C1 segment of cervical spinal cord (tissue), 14 donors: ENCODE measurements at regions not wholly inside any gene's neighbourhood (a gene's known extent, or its start where the extent isn't known, plus 50 kb on each side); places are given as distances from the start of the nearest gene placed in this dataset.

Source experiments
- DNase-seq, 14 donors: peaks; one replicate each; lab custom pipeline; 2025; lab: John Stamatoyannopoulos, UW

DNA sequence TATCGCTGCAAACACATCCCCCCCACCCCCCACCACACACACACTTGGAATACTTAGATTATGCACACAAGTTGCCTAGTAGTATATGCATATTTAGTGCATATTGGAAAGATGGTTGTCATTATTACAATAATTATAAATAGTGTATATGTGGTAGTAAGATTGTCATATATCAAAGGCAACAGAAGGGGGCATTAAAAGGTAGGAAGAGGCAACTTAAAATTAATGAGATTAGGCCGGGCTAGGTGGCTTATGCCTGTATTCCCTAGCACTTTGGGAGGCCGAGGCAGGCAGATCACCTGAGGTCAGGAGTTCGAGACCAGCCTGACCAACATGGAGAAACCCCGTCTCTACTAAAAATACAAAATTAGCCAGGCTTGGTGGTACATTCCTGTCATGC is 52.1 kb downstream of the GSC start:
- DNase-seq, result no peak

DNA sequence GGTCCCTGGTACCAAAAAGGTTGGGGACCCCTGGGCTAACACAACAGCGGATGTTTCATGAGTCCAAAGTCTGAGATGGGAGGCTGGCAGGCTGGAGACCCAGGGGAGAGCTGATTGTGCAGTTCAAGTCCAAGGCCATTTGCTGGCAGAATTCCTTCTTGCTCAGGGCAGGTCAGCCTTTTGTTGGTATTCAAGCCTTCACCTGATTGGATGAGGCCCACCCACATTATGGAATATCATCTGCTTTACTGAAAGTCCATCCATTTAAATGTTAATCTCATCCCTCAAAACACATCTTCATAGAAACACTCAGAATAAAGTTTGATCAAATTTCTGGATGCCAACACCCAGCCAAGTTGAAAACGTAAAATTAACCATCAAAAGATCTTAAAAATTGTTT is 52.9 kb downstream of the GSC start:
- DNase-seq, result no peak

DNA sequence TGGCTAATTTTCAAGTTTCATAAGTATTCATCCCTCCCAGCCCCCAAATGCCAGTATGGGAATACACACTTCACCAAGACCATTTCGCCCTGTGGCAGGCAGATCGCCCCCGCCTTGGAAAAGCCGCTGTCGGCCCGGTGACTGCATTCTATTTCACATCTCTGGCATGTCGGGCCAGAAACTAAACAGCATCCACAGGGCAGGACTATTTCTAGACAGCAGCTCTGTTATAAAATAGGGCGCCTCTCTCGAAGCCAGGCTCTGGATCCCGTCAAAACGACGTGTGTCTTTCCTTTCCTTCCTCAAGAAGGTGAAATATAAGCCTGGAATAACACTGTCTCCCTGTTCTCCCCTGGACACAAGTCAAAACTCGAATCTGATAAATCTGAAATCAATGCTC is 56.8 kb downstream of the GSC start:
- DNase-seq, result no peak

DNA sequence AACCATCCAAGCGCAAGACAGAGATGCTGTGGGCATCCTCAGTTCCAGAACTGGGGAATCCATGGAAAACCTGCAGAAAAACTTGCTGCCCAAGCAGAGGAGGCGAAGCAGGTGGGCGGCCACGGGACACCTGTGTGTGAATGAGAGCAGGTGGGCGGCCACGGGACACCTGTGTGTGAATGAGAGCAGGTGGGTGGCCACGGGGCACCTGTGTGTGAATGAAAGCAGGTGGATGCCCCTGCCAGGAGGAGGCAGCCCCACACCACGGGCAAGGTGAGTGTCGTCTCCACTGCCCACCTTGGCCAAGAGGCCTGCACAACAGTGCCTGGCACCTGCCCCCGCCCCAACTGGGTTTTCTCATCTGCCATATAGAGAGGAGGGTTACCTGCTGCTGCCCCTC is 59.2 kb downstream of the GSC start:
- no peak for DNase-seq

DNA sequence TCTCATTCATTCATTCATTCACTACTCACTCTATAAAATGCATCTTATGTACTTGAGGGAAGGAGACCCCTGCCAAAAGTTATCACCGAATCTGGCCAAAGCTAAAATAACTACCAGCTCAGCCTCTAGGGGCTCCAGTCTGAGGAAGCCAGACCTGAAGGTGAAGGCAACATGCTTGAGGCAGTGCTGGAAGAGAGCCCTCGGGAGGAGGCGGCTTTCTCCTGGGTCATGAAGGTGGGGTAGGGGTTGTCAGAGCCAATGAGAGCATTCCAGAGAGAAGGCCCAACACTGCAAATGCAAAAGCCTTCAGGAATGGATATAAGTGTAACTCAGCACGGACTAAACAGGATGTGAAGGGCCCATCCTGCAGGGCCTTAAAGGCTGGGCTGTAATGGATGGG is 62.4 kb downstream of the GSC start:
- DNase-seq, result no peak

DNA sequence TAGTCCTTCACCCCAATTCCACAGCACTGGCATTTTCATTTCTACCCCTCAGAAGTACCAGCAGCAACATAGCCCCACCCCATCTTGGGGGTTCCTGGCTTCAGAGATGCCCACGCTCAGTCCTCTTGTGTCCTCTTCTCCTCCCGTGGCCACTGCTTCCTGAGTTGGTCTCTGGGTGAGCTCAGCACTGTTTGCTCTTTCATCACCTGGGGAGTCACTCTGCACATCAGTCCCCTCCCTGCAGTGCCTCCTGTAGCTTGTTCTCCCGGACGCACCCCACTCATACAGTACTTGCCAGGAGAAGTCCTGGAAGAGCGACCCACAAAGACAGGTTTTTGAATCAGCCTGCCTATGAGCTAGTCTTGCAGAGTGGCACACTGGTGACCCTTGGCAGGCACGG is 63.8 kb downstream of the GSC start:
- DNase-seq, result no peak

DNA sequence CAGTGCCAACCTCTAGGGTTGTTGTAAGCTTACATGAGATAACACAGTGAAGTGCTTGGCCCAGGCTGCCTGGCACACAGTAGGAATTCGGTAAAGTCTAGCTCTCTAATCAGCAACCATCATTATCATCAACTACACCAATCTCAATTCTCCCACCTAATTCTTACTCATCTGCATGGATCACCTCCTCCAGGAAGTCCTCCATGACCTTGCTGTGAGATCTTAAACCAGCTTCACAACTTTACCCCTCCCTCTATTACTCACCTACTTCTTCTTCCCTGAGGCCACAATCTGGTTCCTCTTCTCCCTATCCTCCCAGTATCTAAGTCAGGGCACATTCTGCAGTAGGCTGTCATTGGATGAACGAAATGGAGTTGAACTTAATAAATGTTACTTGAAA is 67.3 kb downstream of the GSC start:
- no peak for DNase-seq

DNA sequence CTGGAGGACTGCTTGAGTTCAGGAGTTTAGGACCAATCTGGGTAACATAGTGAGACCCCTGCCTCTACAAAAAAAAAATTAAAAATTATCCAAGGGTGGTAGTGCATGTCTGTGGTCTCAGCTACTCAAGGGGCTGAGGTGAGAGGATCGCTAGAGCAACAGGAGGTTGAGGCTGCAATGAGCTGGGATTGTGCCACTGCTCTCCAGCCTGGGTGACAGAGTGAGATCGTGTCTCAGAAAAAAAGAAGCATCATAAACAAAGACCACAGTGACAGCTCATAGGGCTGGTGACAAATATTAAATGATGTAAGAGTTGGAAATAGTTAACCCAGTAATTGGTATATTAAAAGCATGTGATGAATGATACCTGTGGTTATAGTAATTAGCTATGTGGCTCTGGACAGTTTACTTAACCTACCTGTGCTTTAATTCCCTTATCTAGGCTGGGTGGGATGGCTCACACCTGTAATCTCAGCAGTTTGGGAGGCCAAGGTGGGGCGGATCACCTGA is 68.0 kb downstream of the GSC start:
- DNase-seq, result no peak

DNA sequence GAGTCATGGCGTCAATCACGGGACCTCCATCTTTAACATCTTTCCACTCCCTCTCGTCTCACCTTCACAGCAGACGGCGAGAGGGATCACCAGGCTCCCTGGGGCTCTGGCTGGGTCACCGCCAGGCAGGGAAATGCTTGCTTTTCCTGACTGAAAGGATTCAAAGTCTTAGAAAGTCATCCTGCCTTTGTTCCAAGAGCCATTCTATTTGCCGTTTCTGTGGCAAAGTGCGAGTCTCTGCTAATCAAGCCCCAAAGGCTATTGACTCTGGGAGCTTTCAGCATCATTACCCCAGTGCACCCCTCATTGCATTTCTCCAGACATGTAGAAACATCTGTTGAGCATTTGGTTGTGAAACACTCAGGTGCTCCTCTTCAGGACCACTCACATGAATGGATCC is 69.6 kb downstream of the GSC start:
- no peak for DNase-seq

DNA sequence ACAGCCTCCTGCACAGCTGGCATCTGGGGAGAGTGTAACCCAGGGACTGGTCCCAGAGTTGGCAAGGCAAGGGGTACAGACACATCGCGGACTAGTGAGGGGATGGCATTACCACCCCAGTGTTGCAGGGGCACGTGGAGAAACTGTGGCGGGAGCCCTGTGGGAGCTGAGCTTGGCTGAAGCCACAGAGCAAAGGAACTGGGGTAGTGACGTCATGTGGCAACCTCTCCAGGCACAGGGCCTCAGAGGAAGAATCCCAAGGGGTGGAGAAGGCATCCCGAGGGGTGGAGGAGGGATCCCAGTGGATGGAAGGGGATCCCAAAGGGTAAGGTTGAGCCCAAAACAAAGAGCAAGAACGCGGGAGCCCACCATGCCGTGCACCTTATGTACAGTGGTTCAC is 70.1 kb downstream of the GSC start:
- DNase-seq, result no peak

DNA sequence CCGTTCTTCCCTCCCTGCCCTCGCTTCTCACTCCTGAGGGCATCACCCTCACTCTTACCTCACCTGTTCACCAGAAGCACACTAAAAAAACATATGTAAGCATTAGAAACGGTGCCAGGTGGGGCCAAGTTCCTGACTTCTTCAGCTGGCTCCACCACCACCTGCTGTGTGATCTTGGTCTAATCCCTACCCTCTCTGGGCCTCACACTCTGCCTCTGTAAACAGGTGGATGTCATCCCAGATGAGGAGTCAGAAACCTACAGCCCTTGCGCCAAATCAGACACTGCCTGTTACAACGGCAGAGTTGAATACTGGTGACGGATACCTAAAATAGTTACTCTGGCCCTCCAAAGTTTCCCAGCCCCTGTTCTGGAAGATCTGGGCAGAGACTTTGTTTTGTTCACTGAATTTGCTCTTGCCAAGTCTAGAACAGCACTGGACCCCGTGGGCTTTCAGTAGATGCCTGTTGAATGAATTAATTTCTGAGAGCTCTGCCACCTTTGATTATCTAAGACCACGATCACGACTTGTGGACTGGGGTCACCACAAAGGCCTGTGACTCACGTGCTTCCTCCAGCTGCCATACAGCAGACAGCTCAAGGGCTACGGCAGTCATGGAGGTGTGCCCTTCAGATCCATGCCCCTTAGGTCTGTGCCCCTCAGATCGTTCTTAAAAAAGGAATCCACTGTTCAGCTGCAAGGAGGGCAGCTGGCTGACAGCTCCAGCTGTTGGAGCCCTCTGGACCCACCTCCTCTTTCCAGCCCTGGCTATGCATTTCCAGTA is 71.9 kb downstream of the GSC start:
- no peak for DNase-seq

DNA sequence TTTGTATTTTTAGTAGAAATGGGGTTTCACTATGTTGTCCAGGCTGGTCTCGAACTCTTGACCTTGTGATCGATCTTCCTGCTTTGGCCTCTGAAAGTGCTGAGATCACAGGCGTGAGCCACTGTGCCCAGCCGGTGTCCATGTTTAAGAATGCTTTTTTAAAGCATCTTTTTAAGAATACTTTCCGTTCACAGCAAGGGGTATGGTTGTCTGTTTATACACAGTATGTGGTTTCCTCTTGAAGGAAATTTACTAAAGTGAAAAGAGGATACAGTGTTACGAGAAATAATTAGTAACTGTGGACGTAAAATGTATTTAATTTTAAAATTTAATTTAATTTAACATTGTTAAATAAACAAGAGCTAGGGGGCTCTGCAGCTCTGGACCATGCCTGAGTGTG is 73.4 kb downstream of the GSC start:
- no peak for DNase-seq

DNA sequence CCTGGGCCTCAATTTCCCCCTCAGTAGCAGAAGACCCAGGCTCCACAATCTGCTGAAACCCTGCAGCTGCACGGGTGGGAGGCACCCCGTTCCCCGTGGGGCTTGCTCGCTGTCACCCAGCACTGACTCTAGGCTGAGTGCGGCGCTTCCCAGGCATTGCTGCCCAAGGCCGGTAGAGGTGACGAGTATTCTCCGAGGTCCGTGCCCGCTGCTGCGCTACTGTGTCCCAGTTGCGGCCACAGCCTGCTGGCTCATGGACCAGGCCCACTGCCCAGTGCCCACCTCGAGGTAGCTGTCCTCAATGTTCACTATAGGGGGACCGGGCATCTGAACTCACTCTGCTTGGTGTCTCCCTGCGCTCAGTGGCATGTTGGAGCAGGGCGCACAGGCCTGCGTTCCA is 74.7 kb downstream of the GSC start:
- DNase-seq, result no peak

DNA sequence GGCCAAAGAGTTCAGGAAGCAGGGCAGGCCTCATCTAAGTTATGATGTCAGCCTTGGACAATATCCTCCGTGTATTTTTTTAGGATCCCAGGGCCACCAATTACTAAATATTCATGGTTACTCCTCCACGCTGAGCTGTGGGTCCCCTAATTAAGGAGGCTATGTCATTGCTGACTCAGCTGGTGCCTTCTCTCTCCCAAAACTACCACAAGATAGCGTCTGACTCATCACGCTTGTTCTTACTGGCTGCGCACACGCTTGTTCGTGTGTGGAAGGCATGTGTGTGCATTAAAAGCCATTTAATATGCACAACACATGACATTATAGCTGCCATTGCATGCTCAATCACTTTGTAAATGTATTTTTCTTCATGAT is 78.3 kb downstream of the GSC start:
- no peak for DNase-seq

DNA sequence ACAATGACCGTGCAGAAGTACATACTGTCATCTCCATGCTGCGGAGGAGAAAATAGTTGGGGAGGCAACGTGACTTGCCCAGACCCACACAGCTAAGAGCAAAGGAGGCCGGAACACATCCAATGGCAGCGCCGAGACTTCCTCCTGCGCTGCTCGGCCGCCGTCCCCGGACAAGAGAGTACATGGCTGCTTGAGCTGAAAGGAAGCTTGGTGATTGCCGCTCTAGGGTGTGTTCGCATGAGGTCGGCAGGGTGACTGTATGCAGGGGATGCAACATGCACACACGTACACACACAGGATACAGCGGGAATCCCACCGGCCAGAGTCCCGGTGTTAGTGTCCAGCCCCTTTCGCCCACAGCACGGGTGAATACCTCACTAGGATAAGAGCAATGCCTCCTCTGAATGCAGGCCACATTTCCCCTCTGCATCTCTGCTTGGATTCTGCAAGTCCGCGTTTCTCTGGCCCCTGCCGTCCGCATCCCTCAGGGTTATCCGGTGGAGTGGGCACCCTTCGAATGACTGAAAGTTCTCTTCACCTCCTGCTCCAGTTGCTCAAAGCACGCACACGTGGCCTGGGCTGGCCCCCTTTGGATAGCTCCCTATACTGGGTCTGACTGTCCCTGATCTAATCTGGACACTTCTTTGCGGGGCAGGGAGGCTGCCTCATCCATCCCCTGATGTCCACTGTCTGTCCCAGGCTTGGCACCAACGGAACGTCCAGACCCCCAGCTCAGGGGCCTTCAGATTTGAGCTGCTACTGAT is 78.8 kb downstream of the GSC start:
- DNase-seq, result no peak

DNA sequence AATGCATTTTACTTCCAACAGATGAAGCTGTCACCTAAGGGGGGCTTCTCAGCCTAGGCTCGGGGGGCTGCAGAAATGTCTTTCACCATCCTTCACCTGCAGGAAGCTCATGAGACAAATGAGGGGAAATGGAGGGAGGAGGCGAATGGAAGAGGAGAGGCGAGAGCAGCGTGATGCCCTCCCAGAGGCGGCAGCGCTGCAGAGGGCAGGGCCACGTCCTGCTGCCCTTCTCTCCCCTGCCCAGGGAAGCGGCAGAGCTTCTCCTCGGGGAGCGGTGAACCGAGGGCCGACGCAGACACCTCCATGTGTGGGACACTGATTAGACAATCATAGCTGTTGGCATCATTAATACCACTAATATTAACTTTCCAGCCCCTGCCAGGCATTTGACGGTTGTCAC is 78.3 kb downstream of the SERPINA3 start:
- no peak for DNase-seq

DNA sequence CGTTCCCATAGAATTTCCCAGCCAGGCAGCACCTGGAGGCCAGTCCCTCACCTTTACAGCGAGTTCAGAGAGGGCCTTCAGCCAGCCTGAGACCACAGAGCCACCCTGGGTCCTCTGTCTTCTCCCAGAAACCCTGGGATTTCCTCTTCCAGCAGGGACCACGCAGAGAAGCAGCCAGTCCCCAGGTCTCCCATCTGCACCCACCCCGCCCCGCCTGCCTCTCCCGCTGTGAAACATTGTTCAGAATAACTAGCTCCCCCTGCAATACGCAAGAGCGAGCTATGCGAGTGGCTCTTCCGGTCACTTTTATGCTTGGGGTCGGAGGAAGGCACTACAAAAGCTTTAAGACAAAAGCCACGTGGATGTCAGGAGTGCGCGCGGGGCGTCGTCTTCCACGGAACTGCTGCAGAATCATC is 77.8 kb downstream of the SERPINA3 start:
- DNase-seq, result no peak

DNA sequence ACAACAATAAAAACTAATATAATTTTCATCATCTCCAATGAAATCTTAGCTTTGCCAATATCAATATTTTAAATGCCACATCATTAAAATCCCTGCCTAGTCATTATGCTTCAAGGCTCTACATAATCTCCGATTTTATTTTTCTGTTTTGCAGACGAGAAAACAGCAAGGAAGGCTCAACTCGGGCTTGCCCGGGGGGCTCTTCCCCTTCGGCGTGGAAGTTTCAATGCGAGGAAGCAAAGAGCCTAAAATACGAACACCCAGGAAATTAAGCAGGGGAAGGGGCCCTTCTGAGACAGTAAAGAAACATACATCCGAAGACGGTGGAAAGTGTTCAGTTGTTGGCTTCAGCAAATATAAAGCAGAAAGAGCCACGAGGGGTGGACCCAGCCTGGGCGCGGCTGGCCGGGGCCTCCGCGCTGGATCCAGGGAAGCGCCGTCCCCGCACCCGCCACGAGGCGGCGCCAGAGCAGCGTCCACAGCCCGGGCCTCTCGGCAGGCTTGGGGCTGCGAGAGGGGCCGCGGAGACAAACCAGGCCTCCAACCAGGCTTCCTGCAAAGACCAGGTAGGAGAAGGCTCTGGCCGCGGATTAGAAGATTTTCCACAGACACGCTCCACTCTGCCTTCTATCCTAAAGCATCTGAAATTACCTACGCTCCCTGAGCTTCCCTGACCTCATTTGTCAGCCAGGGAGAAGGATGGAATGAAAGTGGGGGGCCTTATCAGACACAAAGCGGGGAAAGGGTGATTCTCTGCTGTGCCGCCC is 77.2 kb downstream of the SERPINA3 start:
- DNase-seq, result peak in 11 of 14 donors; percentile 8 to 76 (median 27)

DNA sequence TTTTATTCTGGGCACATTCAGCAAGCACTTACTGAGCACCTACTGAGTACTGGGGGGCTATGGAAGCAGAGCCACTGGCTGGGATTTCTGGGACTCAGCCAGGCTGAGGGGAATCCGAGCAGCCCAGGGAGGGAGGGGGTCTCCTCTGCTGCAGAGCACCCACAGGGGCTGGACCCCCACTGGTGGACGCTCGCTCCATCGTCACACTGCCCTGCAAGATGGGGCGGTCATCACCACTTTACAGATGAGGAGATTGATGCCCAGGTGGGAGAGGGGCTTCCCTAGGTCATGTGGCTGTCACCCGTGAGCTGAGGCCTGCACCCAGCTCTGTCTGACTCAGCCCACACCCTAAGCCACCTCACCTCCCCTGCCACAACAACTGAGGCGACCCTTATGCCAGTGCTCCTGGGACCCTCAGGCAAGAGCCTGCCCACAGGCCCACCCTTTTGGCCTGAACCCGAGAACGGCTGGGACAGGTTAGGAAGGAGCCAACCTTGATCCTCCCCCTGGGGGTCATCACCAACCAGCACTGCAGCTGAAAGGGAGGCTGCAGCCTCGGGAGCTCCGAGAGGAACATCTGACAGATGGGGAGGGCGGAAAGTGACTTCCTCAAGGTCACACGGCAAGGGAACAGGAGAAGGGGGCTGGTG is 74.4 kb downstream of the SERPINA3 start:
- no peak for DNase-seq

DNA sequence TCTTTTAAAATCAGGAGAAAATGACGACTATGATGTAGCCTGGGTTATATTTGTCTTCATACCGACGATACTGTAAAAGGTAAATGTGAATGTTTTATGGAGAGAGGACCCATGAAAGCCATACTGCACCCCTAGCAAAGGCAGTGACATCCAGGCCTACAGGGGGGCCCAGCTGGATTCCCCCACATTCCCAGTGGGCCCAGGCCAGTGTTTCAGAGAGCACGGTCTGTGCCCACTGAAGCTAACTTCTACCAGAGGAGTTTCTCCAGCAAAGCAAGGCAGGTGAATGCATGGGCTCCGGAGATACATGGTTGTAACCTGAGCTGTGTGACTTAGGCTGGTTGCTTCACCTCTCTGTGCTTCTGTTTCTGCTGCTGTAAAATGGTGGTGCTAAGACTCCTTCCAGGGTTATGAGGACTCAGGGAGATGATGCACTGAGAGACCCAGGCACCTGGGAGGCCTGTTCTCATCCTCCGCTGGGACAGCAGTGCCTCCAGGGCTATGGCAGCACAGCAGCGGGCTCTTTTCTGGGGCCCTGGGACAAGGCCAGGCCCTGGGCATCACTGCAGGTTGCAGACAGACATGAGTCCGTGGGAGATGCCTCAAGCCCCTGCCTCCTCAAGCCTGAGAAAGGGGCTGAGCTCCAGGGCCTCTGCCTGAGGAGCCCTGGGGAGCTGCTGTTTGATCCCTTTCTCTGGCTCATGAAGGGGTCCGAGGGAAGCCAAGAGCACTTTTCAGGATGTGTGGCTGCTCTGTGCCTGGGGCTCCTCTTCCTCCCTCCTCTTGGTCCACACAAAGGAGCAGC is 73.7 kb downstream of the SERPINA3 start:
- no peak for DNase-seq

DNA sequence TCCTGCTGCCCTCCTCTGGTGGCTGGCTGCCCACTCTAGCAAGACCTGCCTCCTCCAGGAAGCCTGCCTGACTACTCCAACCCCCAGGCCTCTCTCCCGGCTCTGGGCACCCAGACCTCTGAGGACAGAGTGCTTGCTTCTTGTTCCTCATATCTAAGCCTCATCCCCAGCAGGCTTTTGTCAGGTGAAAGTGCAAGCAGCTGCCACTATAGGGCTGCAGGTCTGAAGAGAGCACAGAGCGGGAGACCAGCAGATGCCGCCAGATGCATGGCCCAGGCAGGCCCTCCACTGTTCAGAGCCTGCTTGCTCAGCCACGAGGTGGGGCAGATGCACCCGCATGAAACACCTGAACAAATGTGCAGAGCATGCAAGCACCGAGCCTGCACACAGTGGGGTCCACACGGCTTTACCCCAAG is 73.0 kb downstream of the SERPINA3 start:
- DNase-seq, result no peak
